H1 (cell line): ENCODE measurements at regions not wholly inside any gene's neighbourhood (a gene's known extent, or its start where the extent isn't known, plus 50 kb on each side); places are given as distances from the start of the nearest gene placed in this dataset.

Experiments used
- HDAC6 ChIP-seq: IDR thresholded peaks from one replicate; pipeline ENCODE4 v1.7.1; 2012; ENCODE audit warnings: low read depth, mild to moderate bottlenecking, inconsistent platforms, low read length, moderate library complexity
- MAFK ChIP-seq: IDR thresholded peaks from 2 replicates; pipeline ENCODE4 v1.6.1; 2012; ENCODE audit warnings: low read depth, mild to moderate bottlenecking, improper control_type of control experiment, low read length
- SIRT6 ChIP-seq: IDR thresholded peaks from one replicate; pipeline ENCODE4 v1.7.1; 2012; ENCODE audit warnings: low read length, inconsistent platforms
- SIX5 ChIP-seq: IDR thresholded peaks from 2 replicates; pipeline ENCODE4 v1.6.1; 2011; ENCODE audit warnings: mild to moderate bottlenecking, low read depth, low read length
- TF ChIP-seq, protein P1 (sequence below): fragments of 300-600 bp; sonication (generic); IDR thresholded peaks from 2 replicates; pipeline ENCODE4 v1.7.1; 2012; ENCODE audit warnings: low read length, moderate library complexity, mild to moderate bottlenecking, inconsistent platforms; ENCODE audit not compliant: insufficient replicate concordance
- TF ChIP-seq, protein P2 (sequence below), 3 experiments: IDR thresholded peaks; 1 replicate in 2 of 3; 2 replicates in 1 of 3; pipeline versions ENCODE4 v1.5.1 to v1.6.1; 2011; ENCODE audit warnings: low read length in 3 of 3, mild to moderate bottlenecking in 3 of 3, inconsistent platforms in 2 of 3, low read depth in 1 of 3, moderate library complexity in 1 of 3; ENCODE audit not compliant: insufficient read depth in 1 of 3; ENCODE audit errors: control extremely low read depth in 1 of 3

DNA sequence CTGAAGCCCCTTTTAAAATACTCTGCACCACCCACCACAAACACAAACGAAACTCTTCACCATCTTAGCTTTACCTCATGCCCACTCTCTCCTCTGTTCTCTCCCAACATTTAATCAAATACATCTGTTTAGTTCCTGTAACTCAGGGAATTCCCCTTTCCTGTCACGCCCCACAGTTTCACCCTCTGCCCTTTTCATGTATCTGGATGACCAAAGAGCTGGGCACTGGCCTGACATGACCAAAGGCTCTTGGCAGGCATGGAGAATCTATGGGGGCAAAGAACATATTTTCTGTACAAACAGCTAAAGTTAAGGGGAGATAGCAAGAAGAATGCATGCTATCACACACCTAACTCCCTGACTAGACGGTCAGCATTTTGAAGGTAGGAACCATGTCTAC is 270.0 kb downstream of the TBL1XR1 start (continued):
- TF ChIP-seq, protein P1, sequence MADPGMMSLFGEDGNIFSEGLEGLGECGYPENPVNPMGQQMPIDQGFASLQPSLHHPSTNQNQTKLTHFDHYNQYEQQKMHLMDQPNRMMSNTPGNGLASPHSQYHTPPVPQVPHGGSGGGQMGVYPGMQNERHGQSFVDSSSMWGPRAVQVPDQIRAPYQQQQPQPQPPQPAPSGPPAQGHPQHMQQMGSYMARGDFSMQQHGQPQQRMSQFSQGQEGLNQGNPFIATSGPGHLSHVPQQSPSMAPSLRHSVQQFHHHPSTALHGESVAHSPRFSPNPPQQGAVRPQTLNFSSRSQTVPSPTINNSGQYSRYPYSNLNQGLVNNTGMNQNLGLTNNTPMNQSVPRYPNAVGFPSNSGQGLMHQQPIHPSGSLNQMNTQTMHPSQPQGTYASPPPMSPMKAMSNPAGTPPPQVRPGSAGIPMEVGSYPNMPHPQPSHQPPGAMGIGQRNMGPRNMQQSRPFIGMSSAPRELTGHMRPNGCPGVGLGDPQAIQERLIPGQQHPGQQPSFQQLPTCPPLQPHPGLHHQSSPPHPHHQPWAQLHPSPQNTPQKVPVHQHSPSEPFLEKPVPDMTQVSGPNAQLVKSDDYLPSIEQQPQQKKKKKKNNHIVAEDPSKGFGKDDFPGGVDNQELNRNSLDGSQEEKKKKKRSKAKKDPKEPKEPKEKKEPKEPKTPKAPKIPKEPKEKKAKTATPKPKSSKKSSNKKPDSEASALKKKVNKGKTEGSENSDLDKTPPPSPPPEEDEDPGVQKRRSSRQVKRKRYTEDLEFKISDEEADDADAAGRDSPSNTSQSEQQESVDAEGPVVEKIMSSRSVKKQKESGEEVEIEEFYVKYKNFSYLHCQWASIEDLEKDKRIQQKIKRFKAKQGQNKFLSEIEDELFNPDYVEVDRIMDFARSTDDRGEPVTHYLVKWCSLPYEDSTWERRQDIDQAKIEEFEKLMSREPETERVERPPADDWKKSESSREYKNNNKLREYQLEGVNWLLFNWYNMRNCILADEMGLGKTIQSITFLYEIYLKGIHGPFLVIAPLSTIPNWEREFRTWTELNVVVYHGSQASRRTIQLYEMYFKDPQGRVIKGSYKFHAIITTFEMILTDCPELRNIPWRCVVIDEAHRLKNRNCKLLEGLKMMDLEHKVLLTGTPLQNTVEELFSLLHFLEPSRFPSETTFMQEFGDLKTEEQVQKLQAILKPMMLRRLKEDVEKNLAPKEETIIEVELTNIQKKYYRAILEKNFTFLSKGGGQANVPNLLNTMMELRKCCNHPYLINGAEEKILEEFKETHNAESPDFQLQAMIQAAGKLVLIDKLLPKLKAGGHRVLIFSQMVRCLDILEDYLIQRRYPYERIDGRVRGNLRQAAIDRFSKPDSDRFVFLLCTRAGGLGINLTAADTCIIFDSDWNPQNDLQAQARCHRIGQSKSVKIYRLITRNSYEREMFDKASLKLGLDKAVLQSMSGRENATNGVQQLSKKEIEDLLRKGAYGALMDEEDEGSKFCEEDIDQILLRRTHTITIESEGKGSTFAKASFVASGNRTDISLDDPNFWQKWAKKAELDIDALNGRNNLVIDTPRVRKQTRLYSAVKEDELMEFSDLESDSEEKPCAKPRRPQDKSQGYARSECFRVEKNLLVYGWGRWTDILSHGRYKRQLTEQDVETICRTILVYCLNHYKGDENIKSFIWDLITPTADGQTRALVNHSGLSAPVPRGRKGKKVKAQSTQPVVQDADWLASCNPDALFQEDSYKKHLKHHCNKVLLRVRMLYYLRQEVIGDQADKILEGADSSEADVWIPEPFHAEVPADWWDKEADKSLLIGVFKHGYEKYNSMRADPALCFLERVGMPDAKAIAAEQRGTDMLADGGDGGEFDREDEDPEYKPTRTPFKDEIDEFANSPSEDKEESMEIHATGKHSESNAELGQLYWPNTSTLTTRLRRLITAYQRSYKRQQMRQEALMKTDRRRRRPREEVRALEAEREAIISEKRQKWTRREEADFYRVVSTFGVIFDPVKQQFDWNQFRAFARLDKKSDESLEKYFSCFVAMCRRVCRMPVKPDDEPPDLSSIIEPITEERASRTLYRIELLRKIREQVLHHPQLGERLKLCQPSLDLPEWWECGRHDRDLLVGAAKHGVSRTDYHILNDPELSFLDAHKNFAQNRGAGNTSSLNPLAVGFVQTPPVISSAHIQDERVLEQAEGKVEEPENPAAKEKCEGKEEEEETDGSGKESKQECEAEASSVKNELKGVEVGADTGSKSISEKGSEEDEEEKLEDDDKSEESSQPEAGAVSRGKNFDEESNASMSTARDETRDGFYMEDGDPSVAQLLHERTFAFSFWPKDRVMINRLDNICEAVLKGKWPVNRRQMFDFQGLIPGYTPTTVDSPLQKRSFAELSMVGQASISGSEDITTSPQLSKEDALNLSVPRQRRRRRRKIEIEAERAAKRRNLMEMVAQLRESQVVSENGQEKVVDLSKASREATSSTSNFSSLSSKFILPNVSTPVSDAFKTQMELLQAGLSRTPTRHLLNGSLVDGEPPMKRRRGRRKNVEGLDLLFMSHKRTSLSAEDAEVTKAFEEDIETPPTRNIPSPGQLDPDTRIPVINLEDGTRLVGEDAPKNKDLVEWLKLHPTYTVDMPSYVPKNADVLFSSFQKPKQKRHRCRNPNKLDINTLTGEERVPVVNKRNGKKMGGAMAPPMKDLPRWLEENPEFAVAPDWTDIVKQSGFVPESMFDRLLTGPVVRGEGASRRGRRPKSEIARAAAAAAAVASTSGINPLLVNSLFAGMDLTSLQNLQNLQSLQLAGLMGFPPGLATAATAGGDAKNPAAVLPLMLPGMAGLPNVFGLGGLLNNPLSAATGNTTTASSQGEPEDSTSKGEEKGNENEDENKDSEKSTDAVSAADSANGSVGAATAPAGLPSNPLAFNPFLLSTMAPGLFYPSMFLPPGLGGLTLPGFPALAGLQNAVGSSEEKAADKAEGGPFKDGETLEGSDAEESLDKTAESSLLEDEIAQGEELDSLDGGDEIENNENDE = no peak
- TF ChIP-seq SIX5 = no peak
- no peak for TF ChIP-seq SIRT6
- no peak for TF ChIP-seq HDAC6
- TF ChIP-seq MAFK = no peak
- TF ChIP-seq, protein P2, sequence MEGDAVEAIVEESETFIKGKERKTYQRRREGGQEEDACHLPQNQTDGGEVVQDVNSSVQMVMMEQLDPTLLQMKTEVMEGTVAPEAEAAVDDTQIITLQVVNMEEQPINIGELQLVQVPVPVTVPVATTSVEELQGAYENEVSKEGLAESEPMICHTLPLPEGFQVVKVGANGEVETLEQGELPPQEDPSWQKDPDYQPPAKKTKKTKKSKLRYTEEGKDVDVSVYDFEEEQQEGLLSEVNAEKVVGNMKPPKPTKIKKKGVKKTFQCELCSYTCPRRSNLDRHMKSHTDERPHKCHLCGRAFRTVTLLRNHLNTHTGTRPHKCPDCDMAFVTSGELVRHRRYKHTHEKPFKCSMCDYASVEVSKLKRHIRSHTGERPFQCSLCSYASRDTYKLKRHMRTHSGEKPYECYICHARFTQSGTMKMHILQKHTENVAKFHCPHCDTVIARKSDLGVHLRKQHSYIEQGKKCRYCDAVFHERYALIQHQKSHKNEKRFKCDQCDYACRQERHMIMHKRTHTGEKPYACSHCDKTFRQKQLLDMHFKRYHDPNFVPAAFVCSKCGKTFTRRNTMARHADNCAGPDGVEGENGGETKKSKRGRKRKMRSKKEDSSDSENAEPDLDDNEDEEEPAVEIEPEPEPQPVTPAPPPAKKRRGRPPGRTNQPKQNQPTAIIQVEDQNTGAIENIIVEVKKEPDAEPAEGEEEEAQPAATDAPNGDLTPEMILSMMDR (IDR thresholded peaks at IDR 0.05; ENCODE audit: control extremely low read depth in 1 of 3, insufficient read depth in 1 of 3, low read depth in 1 of 3, low read length in 3 of 3) = no peak
